HG02588 (cell line): ENCODE measurements at regions not wholly inside any gene's neighbourhood (a gene's known extent, or its start where the extent isn't known, plus 50 kb on each side); places are given as distances from the start of the nearest gene placed in this dataset.
"Not testable (repeated sequence)": the region's sequence is repeated elsewhere in the genome, so short reads cannot be mapped to it uniquely, and the experiment has no call there.

Experiments
- ATAC-seq: cut with Tn5 transposase; IDR thresholded peaks from one replicate; pipeline ENCODE4 v1.9.1; 2021; ENCODE audit warnings: mild to moderate bottlenecking, moderate library complexity; ENCODE audit not compliant: unreplicated experiment

DNA sequence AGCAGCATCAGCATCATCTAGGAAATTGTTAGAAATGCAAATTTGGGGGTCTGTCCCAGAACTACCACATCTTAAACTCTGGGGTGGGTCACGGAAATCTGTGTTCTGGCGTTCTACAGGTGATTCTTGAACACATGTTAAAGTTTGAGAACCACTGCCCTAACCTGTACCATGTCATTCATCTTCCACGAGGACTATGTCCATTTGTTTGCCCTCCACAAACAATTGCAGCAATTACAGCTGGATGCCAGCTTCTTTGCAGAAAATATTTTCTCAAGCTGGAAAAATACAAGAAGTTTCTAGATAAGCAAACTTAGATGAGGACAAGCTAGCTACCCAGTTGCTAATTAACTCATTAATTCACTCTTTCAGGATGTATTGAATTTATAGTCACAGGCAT, 54.1 kb downstream of the MAFB start:
- no peak for ATAC-seq

DNA sequence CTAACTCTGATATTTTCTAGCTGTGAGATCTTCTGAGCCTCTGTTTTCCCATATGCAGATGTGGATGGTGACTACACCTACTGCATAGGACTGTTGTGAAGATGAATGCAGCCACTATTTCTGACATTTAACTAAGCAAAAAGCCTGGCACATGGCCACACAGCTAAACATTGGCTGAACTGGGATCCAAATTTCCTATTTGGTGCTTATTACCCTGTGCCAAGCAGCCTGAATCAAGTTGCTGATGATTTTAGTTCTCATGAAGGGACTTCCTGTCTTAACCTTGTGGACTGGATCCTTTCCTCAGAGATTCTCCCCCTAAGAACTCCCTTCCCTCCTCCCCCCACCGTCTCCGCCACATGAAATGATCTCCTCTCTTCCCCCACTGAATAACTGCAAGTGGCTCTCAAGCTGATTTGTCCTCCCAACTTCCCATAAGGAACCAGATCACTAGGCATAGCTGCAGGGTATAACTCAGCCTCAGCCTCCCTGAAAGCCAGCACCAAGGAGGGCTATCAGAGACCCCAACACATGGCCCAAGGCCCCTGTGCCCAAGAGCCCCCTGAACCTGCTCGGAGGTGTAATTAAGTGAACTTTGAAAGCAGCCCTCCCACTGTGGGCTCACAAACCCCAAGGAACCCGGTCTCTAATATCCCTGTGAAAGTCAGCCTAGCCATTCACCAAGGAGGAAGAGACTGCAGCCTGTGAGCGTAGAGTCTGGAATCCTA, 55.7 kb downstream of the MAFB start:
- ATAC-seq: no peak

- no peak for ATAC-seq
These were observed 56.6 kb downstream of the MAFB start for GRCh38 chr20:40632346-40632976.

GRCh38 chr20:40631119-40631631, 57.9 kb downstream of the MAFB start:
- no peak for ATAC-seq

DNA sequence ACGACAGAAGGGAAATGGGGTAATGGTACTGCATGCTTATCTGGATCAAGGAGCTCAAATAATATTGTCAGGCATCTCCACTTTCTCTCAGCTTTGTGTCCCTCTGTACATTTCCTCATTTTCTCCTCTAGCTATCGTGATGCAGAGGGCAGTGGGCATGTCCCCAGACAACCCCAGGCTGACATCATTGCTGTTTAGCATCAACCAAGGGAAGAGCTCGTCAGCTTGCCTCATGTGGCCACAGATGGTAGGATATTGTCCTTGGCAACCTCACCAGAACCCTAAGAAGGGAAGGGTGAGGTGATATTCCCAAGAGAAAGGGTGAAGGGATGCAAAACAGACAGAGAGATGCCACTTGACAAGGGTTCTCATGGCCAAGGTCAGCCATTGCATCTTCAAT, 58.3 kb downstream of the MAFB start:
- no peak for ATAC-seq

DNA sequence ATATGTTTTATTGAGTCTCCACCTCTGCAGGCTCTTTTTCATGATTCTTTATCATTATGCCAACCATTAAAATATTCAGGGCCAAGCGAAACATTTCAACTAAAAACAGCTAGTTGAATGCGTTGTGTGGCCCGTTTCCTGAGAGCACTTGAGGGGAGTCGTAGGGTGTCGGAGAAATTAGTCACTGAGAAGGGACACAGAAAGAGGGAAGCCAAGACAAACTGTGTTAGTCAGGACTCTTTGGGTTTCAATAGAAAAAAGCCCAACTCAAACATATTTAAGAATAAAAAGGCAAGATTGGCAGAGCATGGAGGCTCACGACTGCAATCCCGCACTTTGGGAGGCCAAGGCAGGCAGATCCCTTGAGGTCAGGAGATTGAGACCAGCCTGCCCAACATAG, 58.9 kb downstream of the MAFB start:
- ATAC-seq: no peak

GRCh38 chr20:40628877-40629276, 60.2 kb downstream of the MAFB start:
- ATAC-seq: no peak

DNA sequence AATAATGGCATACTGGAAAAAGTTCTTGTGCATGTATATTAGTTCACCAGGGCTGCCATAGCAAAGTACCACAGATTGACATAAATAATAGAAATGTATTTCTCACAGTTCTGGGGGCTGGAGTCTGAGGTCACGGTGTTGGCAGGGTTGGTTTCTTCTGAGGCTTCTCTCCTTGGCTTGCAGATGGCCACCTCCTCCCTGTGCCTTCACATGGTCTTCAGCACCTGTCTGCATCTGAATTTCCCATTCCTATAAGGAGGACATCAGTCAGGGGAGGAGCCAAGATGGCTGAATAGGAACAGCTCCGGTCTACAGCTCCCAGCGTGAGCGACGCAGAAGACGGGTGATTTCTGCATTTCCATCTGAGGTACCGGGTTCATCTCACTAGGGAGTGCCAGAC, 70.0 kb downstream of the MAFB start:
- not testable (repeated sequence) for ATAC-seq

DNA sequence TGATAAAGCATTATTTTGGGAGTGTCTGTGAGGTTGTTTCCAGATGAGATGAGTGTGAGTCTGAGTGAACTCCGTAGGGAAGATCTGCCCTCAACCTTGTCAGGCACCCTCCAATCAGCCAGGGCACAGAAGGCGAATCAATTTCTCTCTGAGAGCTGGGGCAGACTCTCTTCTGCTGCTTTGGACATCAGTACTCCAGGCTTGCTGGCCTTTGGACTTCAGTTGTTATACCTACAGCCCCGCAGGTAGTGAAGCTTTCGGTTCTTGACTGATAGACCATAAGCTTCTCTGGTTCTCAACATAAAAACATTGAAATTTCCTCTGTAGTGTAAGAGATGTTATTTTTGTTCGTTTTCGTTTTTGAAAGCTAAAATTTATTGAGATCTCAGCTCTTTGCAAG, 71.4 kb downstream of the MAFB start:
- ATAC-seq: no peak

GRCh38 chr20:40612837-40613236, 76.2 kb downstream of the MAFB start:
- no peak for ATAC-seq

- ATAC-seq: no peak
These were observed 76.8 kb downstream of the MAFB start for GRCh38 chr20:40612247-40612646.

DNA sequence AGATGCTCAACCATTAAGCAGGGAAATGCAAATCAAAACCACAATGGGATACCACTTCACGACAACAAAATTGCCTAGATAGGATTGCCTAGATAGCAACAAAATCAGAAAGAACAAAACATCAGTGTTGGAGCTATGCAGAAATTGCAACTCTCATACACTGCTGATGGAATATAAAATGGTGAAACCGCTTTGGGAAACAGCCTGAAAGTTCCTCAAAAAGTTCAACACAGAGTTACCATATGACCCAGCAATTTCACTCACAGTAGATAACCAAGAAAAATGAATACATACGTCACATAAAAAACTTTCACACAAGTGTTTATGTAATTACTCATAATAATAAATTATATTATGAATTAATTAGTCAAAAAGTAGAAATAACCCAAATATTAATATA, 78.3 kb downstream of the MAFB start:
- no peak for ATAC-seq

DNA sequence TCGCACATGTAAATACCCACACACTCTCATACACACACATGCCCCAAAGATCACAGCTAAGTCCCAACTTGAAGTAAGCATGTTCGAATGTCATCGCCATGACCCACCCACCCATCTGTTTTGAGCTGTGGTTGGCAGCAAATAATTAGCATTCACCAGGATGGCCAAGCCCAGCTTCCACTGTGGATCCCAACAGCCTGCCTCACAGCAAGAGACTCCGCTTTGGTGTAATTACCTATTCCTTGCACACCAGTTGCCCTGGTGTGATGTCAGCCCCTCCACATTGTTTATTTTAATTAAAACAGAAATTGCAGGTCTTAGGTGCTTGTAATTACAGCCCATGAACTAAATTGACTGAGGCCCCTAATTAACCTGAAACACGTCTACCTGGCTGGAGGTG, 81.1 kb downstream of the MAFB start:
- no peak for ATAC-seq

GRCh38 chr20:40606660-40607059, 82.4 kb downstream of the MAFB start:
- ATAC-seq: no peak

GRCh38 chr20:40606237-40606636, 82.8 kb downstream of the MAFB start:
- ATAC-seq: no peak

GRCh38 chr20:40604416-40604815, 84.6 kb downstream of the MAFB start:
- no peak for ATAC-seq

GRCh38 chr20:40603057-40603651, 85.9 kb downstream of the MAFB start:
- no peak for ATAC-seq

DNA sequence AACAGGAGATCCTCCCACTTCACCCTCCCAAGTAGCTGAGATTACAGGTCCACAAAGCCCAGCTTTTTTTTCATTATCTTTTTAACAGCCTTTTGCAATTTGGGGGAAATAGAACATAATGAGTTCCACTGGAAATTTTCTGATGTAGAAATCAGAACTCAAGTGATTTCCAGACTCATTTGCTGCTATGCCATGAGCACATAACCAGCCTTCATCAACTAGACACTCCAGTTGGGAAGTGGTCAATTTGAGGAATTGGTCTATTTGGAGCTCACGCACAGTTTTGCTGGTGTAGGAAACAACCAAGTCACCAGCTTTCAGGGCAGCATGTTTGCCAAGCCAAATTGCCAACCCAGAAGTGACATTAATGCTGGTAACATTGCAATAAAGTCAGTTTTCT, 86.7 kb downstream of the MAFB start:
- no peak for ATAC-seq

GRCh38 chr20:40600441-40601219, 88.4 kb downstream of the MAFB start:
- no peak for ATAC-seq

GRCh38 chr20:40599987-40600386, 89.0 kb downstream of the MAFB start:
- ATAC-seq: no peak

DNA sequence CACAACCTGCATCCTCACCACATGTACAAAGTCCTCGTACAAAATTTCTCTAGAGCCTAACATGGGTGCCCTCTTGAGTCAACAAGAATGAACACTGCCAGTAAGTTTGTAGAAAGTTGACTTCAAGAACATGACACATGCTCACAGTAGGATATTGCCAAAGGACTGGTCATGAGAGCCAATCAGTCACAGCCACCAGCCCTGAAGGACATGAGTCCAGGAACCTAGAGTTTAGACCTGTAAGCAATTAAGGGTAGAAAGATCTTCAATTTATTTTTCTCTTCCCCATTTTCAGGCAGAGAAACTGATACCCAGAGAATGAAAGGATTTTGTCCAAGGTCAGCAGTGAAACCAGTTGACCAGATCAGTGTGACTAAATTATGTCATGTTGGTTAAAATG, 96.1 kb downstream of the MAFB start:
- no peak for ATAC-seq
